B cell (primary cell): ENCODE measurements at regions not wholly inside any gene's neighbourhood (a gene's known extent, or its start where the extent isn't known, plus 50 kb on each side); places are given as distances from the start of the nearest gene placed in this dataset.

Experiments used
- CTCF ChIP-seq: fragments of 200-600 bp; IDR thresholded peaks from one replicate; pipeline ENCODE4 v1.8.0; 2022; ENCODE audit warnings: antibody characterized with exemption, mild to moderate bottlenecking
- EZH2 ChIP-seq: IDR thresholded peaks from 2 replicates; pipeline ENCODE4 v1.6.1; 2012; ENCODE audit warnings: borderline replicate concordance, low read depth, mild to moderate bottlenecking, moderate library complexity, low read length; ENCODE audit not compliant: insufficient read depth, poor library complexity, severe bottlenecking

- TF ChIP-seq CTCF: no peak
- no peak for TF ChIP-seq EZH2
These were observed 72.4 kb upstream of the ARHGEF7 start for GRCh38 chr13:111042661-111043226.
